ENCODE measurements at regions not wholly inside any gene's neighbourhood (a gene's known extent, or its start where the extent isn't known, plus 50 kb on each side); places are given as distances from the start of the nearest gene placed in this dataset.

DNA sequence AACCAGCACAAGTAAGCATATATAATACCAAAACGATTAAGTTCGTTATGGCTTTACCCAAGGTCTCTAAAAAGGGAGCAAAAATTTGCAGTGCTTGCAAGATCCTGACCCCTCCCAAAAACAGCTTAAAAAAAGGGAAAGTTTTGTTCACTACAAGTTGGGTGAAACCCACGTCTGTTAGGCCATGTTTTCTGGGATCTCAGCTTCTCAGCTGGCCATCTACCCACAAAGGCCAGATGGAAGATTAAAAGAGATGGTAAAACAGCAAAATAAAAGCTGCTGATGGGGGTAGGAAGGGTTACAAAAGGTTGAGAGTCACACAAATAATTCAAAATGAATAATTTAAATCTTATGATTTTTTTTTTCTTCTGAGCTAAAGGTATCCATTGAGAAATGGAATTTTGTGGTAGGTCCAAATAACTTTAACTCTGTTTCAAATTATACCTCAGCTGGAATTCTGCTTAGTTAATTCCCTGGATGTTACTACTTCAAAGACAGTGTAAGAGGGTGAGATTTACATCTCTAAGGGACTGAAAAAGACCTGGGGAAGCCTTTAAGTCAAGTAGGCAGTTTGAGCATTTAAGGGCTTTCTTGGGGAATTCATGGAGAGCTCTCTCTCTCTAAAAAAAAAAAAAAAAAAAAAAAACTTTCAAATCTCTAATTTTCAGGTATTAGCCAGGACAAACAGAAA is 185.6 kb upstream of the NAV3 start:
- Mint-ChIP-seq H3K9me3 (no peaks in the 10 kb centered on the region), H3K36me3 (ENCODE audit: low read depth) (no peaks in the 10 kb centered on the region), H3K4me1 (ENCODE audit: low read depth) (no peaks in the 10 kb centered on the region), H3K4me3 (ENCODE audit: low read depth) (no peak overlapping the region), H3K27ac (no peak overlapping the region), H3K27me3 (ENCODE audit: low read depth) (no peaks in the 10 kb centered on the region)
- no peak for DNase-seq (ENCODE audit: low spot score)
- intact Hi-C loops (cut with micrococcal nuclease) = no loop called here

DNA sequence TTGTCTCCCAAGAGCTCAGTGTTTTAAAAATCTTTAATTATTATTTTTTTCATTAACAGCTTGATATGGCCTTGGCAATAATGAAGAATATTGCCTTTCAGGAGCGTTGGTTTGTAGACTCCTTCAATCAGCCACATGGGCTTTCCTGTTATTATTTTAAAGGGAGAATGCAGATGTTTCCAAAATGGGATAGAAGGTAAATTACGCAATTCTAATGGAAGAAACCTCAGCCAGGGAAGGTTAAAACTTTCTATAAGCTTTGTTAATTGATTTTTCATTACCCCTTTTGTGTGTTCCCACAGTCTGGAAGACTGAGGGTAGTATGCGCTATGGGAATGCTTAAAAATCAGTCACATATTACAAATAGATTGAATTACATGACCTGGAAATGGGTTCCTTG is 188.4 kb upstream of the NAV3 start:
- H3K27me3 Mint-ChIP-seq (ENCODE audit: low read depth) = no peaks in the 10 kb centered on the region
- H3K9me3 Mint-ChIP-seq = no peaks in the 10 kb centered on the region
- H3K27ac Mint-ChIP-seq = no peak overlapping the region
- intact Hi-C loops (cut with micrococcal nuclease) = no loop called here
- no peak for DNase-seq (ENCODE audit: low spot score)
- H3K4me1 Mint-ChIP-seq (ENCODE audit: low read depth) = no peaks in the 10 kb centered on the region
- no peak overlapping the region for H3K4me3 Mint-ChIP-seq (ENCODE audit: low read depth)
- H3K36me3 Mint-ChIP-seq (ENCODE audit: low read depth) = no peaks in the 10 kb centered on the region

DNA sequence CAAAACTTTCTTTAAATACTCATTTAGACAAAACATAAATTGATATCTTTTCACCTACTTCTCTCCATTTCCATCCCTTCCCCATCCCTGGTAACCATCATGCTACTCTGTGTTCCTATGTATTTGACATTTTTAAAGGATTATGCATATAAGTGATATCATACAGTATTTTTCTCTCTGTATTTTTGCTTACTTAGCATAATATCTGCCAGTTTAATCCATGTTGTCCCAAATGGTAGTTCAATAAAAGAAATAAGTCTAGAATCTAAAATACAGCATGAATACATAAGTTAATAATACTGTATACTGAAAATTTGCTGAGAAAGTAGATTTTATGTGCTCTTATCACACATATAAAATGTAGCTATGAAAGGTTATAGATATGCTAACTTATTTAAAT is 190.3 kb upstream of the NAV3 start:
- no peaks in the 10 kb centered on the region for H3K36me3 Mint-ChIP-seq (ENCODE audit: low read depth)
- no peak overlapping the region for H3K27ac Mint-ChIP-seq
- no peak overlapping the region for H3K4me3 Mint-ChIP-seq (ENCODE audit: low read depth)
- H3K4me1 Mint-ChIP-seq (ENCODE audit: low read depth) = no peaks in the 10 kb centered on the region
- no peak for DNase-seq (ENCODE audit: low spot score)
- intact Hi-C loops (cut with micrococcal nuclease) = no loop called here
- no peaks in the 10 kb centered on the region for H3K27me3 Mint-ChIP-seq (ENCODE audit: low read depth)
- H3K9me3 Mint-ChIP-seq = no peaks in the 10 kb centered on the region

DNA sequence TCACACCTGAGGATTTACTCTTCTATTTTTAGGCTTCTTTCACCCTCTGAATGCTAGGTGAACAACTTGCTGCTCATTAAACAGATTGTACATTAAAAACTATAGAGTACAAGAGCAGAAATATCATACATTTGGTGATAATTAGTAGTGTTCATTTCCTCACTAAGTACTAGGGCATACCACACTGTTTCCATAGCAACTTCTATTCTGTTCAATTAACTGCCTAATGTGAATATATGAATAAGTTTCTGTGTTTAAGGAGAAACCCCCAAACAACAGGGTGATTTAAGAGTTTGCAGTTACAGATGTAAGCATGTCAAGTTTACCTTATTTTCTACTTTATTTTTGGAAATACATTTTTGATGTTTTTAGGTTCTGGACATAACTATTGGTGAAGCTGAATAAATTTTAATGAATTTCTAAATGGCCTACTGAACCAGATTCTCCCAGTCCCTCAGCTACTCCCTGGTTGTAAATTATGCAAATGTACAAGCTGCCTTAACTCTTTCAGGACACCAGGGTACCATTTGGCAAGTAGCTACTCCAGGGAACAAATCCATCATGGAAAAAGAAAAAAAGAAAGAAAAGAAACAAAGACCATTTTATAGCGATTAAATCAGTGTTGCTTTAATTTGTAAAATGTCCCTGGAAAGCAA is 199.8 kb upstream of the NAV3 start:
- no peak for DNase-seq (ENCODE audit: low spot score)
- intact Hi-C loops (cut with micrococcal nuclease) = no loop called here
- H3K4me1 Mint-ChIP-seq (ENCODE audit: low read depth) = no peaks in the 10 kb centered on the region
- no peaks in the 10 kb centered on the region for H3K36me3 Mint-ChIP-seq (ENCODE audit: low read depth)
- peaks cover 17% of the 10 kb centered on the region for H3K9me3 Mint-ChIP-seq
- no peaks in the 10 kb centered on the region for H3K27me3 Mint-ChIP-seq (ENCODE audit: low read depth)
- H3K27ac Mint-ChIP-seq = no peak overlapping the region
- H3K4me3 Mint-ChIP-seq (ENCODE audit: low read depth) = no peak overlapping the region

DNA sequence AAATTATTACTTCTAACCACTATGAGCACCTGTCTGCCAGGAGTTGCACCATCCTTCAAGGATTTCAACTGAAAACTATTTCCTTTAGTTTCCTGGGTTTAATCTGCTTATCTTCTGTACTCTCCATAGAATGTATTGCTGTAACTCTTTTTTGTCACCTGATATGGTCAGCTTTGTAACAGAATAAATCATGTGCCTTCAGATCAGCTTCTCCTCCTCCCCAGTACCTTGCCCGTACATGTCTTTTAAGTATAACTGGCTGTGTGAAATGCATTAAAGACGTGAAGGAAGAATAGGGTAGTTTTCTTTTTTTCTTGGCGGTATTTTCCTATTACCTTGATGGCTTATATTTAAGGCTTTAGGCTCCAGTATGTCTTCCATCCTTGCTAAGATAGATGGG is 200.3 kb upstream of the NAV3 start:
- Mint-ChIP-seq H3K4me3 (ENCODE audit: low read depth) (no peak overlapping the region), H3K9me3 (peaks cover 22% of the 10 kb centered on the region), H3K4me1 (ENCODE audit: low read depth) (no peaks in the 10 kb centered on the region), H3K27ac (no peak overlapping the region), H3K36me3 (ENCODE audit: low read depth) (no peaks in the 10 kb centered on the region), H3K27me3 (ENCODE audit: low read depth) (no peaks in the 10 kb centered on the region)
- DNase-seq (ENCODE audit: low spot score) = no peak
- intact Hi-C loops (cut with micrococcal nuclease) = no loop called here

DNA sequence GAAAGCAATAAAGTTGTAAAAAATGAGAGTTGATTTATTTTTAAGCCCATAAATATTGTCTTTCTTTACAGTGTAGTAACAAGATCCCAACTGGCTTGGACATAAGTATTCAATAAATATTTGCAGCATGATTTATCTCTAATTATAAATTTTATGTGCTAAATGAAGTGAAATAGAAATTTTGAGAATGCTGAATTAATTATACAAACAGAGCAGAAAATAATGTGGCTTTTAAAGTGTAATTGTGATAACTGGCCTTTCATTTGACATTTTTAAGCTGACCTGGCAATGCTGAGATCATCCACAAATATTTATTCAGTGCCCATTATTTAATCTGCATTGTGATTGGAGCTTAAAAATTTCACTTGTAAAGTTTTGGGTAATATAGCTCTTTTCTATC is 201.6 kb upstream of the NAV3 start:
- Mint-ChIP-seq H3K4me3 (ENCODE audit: low read depth) (no peak overlapping the region), H3K36me3 (ENCODE audit: low read depth) (no peaks in the 10 kb centered on the region)
- intact Hi-C loops (cut with micrococcal nuclease) = no loop called here

DNA sequence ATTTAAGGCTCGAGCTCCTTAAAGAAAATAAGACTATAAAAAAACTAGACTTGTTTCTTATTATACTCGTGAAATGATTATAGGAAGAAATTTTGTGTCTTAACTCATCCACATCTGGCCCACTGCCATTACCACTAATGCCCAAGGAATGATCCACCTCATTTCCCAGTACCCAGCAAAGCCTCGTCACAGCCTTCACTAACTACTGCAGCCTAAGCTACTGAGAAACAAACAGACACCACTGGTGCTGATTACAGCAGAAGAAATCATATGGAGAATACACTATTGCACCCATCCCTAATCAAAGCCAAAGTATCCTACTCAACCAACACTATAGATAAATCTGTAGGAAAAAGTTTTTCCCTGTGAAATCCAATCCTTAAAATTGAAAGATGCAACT is 205.3 kb upstream of the NAV3 start:
- Mint-ChIP-seq H3K36me3 (ENCODE audit: low read depth) (no peaks in the 10 kb centered on the region), H3K4me3 (ENCODE audit: low read depth) (no peak overlapping the region), H3K27ac (no peak overlapping the region), H3K9me3 (peaks cover 23% of the 10 kb centered on the region), H3K4me1 (ENCODE audit: low read depth) (no peaks in the 10 kb centered on the region), H3K27me3 (ENCODE audit: low read depth) (no peaks in the 10 kb centered on the region)
- intact Hi-C loops (cut with micrococcal nuclease) = no loop called here
- DNase-seq (ENCODE audit: low spot score) = no peak

More for the DNA sequence above, 201.6 kb upstream of the NAV3 start:
- H3K27me3 Mint-ChIP-seq (ENCODE audit: low read depth) = no peaks in the 10 kb centered on the region
- H3K9me3 Mint-ChIP-seq = peaks cover 23% of the 10 kb centered on the region
- H3K4me1 Mint-ChIP-seq (ENCODE audit: low read depth) = no peaks in the 10 kb centered on the region
- H3K27ac Mint-ChIP-seq = no peak overlapping the region
- DNase-seq (ENCODE audit: low spot score) = no peak

DNA sequence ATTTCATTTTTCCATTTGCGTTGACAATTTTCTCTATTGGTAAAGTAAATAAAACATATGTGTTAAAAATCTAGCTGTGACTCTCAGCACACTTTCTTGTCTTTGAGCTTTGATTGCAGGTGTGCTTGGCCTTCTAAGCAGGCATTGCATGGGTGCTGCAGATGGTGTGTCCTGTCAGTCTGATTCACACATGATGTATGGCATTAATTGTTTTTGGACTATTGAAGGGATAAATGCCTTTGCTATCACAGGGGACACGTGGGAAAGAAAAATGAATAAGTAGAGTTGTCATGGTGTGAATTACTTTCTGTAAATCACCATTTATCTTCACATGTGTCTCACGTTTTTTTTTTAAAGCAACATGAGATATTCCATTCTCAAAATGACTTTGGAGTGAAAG is 211.3 kb upstream of the NAV3 start:
- H3K4me3 Mint-ChIP-seq (ENCODE audit: low read depth) = no peak overlapping the region

DNA sequence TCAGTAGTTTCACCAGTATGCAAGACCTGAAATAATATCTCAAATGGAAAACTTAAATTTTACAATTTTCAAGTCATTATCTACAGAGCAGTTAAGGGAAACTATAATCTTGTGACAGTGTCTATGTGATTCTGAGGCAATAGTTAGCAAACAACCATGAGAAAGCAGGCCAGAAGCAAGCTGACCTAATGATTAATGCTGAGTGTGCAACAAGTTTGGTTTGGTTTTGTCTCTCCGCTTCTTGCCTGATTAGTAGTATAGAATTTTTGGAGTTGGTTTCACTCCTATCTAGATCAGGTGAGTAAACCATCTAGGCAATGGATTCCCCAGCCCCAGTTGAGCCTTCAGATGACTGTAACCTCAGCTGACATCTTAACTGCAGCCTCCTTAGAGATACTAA is 212.9 kb upstream of the NAV3 start:
- Mint-ChIP-seq H3K4me1 (ENCODE audit: low read depth) (no peaks in the 10 kb centered on the region), H3K27me3 (ENCODE audit: low read depth) (no peaks in the 10 kb centered on the region), H3K4me3 (ENCODE audit: low read depth) (no peak overlapping the region), H3K36me3 (ENCODE audit: low read depth) (no peaks in the 10 kb centered on the region), H3K27ac (no peak overlapping the region), H3K9me3 (peaks cover 3% of the 10 kb centered on the region)
- intact Hi-C loops (cut with micrococcal nuclease) = no loop called here
- no peak for DNase-seq (ENCODE audit: low spot score)

More for the DNA sequence above, 211.3 kb upstream of the NAV3 start:
- no peaks in the 10 kb centered on the region for H3K27me3 Mint-ChIP-seq (ENCODE audit: low read depth)
- peaks cover 3% of the 10 kb centered on the region for H3K9me3 Mint-ChIP-seq
- DNase-seq (ENCODE audit: low spot score) = no peak
- intact Hi-C loops (cut with micrococcal nuclease) = no loop called here
- no peaks in the 10 kb centered on the region for H3K4me1 Mint-ChIP-seq (ENCODE audit: low read depth)
- no peaks in the 10 kb centered on the region for H3K36me3 Mint-ChIP-seq (ENCODE audit: low read depth)
- no peak overlapping the region for H3K27ac Mint-ChIP-seq

DNA sequence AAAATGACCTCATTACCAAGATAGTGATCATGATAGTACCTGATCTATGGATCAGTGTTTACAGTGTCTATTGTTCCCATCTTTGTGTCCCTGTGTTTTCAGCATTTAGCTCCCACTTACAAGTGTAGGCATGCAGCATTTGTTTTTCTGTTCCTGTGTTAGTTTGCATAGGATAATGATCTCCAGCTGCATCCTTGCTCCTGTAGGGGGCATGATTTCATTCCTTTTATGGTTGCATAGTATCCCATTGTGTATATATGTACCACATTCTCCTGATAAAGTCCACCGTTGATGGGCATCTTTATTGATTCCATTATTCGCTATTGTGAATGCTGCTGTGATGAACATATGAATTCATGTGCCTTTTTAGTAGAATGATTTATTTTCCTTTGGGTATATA is 215.4 kb upstream of the NAV3 start:
- Mint-ChIP-seq H3K36me3 (ENCODE audit: low read depth) (no peaks in the 10 kb centered on the region), H3K9me3 (peaks cover 3% of the 10 kb centered on the region), H3K27me3 (ENCODE audit: low read depth) (no peaks in the 10 kb centered on the region), H3K4me3 (ENCODE audit: low read depth) (no peak overlapping the region), H3K4me1 (ENCODE audit: low read depth) (no peaks in the 10 kb centered on the region), H3K27ac (no peak overlapping the region)
- intact Hi-C loops (cut with micrococcal nuclease) = no loop called here
- no peak for DNase-seq (ENCODE audit: low spot score)

DNA sequence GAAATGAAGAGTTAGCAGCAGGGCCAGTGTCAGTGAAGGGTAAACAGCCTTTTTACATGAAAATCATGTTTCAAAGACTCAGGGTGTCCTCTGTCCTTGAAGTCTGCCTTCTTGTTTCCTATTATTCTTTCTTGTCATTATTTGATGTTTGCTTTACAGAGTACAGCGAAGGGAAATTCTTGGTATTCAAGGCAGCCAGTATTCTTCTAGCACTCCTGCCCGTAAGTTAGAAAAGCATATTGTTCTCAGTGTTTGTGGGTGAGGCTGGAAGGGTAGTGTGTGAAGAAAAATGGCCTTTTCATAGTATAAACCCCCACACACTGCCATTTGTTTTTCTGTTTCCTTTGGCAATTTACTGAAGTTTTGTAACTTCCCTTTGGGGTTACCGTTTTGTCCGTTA is 217.3 kb upstream of the NAV3 start:
- Mint-ChIP-seq H3K9me3 (peaks cover 3% of the 10 kb centered on the region), H3K27ac (no peak overlapping the region), H3K4me3 (ENCODE audit: low read depth) (no peak overlapping the region), H3K27me3 (ENCODE audit: low read depth) (no peaks in the 10 kb centered on the region), H3K36me3 (ENCODE audit: low read depth) (no peaks in the 10 kb centered on the region), H3K4me1 (ENCODE audit: low read depth) (no peaks in the 10 kb centered on the region)
- intact Hi-C loops (cut with micrococcal nuclease) = no loop called here
- no peak for DNase-seq (ENCODE audit: low spot score)

DNA sequence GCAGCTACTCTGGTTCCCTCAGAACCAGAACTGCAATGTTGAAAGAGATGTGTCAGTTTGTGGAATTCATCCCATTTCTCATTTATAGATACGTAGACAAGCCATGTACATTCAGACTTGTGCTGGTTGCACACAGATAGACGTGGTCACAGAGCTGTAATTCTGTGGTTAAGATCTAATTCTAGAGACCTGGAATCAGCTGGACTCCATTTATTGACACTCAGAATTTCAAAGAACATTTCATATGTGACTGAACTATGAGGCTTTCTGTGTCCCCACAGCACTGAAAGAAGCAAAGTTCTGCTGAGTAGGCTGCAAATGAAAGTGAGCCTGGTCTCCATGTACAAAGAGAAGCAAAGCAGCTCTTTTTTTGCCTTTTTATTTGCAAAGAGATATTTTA is 220.2 kb upstream of the NAV3 start:
- no peaks in the 10 kb centered on the region for H3K4me1 Mint-ChIP-seq (ENCODE audit: low read depth)
- DNase-seq (ENCODE audit: low spot score) = no peak
- H3K4me3 Mint-ChIP-seq (ENCODE audit: low read depth) = no peak overlapping the region

DNA sequence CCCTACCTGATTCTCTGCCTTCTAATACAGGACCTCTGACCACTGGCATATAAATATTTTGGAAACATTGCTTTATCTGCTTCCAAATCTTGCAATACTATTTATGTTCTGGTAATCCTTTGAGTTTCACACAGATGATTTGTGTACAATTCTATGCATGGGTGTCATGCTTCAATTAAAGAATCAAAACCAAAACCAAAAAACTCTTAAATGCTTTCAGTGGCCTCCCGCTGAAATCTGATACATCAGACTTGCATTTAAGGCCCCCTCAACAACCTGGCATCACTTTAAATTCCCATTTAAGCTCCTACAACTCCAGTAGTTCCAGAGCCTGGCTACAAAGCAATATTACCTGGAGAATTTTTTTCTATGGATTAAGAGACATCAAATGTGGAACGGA is 221.7 kb upstream of the NAV3 start:
- no peaks in the 10 kb centered on the region for H3K27me3 Mint-ChIP-seq (ENCODE audit: low read depth)
- H3K27ac Mint-ChIP-seq = no peak overlapping the region
- no peak overlapping the region for H3K4me3 Mint-ChIP-seq (ENCODE audit: low read depth)
- no peaks in the 10 kb centered on the region for H3K9me3 Mint-ChIP-seq
- intact Hi-C loops (cut with micrococcal nuclease) = no loop called here
- H3K36me3 Mint-ChIP-seq (ENCODE audit: low read depth) = no peaks in the 10 kb centered on the region
- no peak for DNase-seq (ENCODE audit: low spot score)
- H3K4me1 Mint-ChIP-seq (ENCODE audit: low read depth) = no peaks in the 10 kb centered on the region

More for the DNA sequence above, 220.2 kb upstream of the NAV3 start:
- no peaks in the 10 kb centered on the region for H3K9me3 Mint-ChIP-seq
- H3K27me3 Mint-ChIP-seq (ENCODE audit: low read depth) = no peaks in the 10 kb centered on the region
- no peak overlapping the region for H3K27ac Mint-ChIP-seq
- intact Hi-C loops (cut with micrococcal nuclease) = no loop called here
- H3K36me3 Mint-ChIP-seq (ENCODE audit: low read depth) = no peaks in the 10 kb centered on the region
